Stomach (tissue), 4 donors: ENCODE measurements at regions not wholly inside any gene's neighbourhood (a gene's known extent, or its start where the extent isn't known, plus 50 kb on each side); places are given as distances from the start of the nearest gene placed in this dataset.

ENCODE experiments used
- CTCF ChIP-seq, 7 experiments: fragments of 450-650 bp in 4 of 7; fragments of 200-600 bp in 3 of 7; sonication (generic) in 3 of 7; IDR thresholded peaks; one replicate each; pipeline ENCODE4 v1.5.1; 2016 to 2019; ENCODE audit warnings: antibody characterized with exemption in 7 of 7, control low read depth in 2 of 7, mild to moderate bottlenecking in 1 of 7
- EP300 ChIP-seq: sonication (generic); formaldehyde crosslinking; IDR thresholded peaks from one replicate; pipeline ENCODE4 v1.6.1; 2017; ENCODE audit warnings: antibody characterized with exemption
- POLR2A ChIP-seq, 4 donors: fragments of 450-650 bp; IDR thresholded peaks; one replicate each; pipeline ENCODE4 v1.6.1; 2016; ENCODE audit warnings: antibody characterized with exemption in 4 of 4, control low read depth in 2 of 4, mild to moderate bottlenecking in 1 of 4, moderate library complexity in 1 of 4

GRCh38 chr22:22097727-22098228 is 115.2 kb upstream of the TOP3B start:
- no peak for TF ChIP-seq POLR2A (IDR thresholded peaks at IDR 0.05)
- TF ChIP-seq CTCF (IDR thresholded peaks at IDR 0.05) = no peak
- TF ChIP-seq EP300 = no peak
